ENCODE measurements at regions not wholly inside any gene's neighbourhood (a gene's known extent, or its start where the extent isn't known, plus 50 kb on each side); places are given as distances from the start of the nearest gene placed in this dataset.
"Not testable (repeated sequence)": the region's sequence is repeated elsewhere in the genome, so short reads cannot be mapped to it uniquely, and the experiment has no call there.

- intact Hi-C loops (cut with micrococcal nuclease) = no loop called here
These were observed 350.0 kb upstream of the THBS1 start for GRCh38 chr15:39230908-39231285.

- intact Hi-C loops (cut with micrococcal nuclease) = no loop called here
These were observed 348.4 kb upstream of the THBS1 start for GRCh38 chr15:39232512-39232911.

- intact Hi-C loops (cut with micrococcal nuclease) = no loop called here
These were observed 345.6 kb upstream of the THBS1 start for GRCh38 chr15:39235084-39235795.

GRCh38 chr15:39236375-39236774, 344.5 kb upstream of the THBS1 start:
- intact Hi-C loops (cut with micrococcal nuclease) = no loop called here

- intact Hi-C loops (cut with micrococcal nuclease) = no loop called here
These were observed 342.4 kb upstream of the THBS1 start for GRCh38 chr15:39238443-39238842.

GRCh38 chr15:39239562-39239961, 341.3 kb upstream of the THBS1 start:
- intact Hi-C loops (cut with micrococcal nuclease) = no loop called here

- intact Hi-C loops (cut with micrococcal nuclease) = no loop called here
These were observed 338.5 kb upstream of the THBS1 start for GRCh38 chr15:39242345-39242744.

- intact Hi-C loops (cut with micrococcal nuclease) = no loop called here
These were observed 337.5 kb upstream of the THBS1 start for GRCh38 chr15:39243396-39243795.

GRCh38 chr15:39244776-39245175, 336.1 kb upstream of the THBS1 start:
- intact Hi-C loops (cut with micrococcal nuclease) = no loop called here

GRCh38 chr15:39246523-39246922, 334.4 kb upstream of the THBS1 start:
- intact Hi-C loops (cut with micrococcal nuclease) = no loop called here

GRCh38 chr15:39247574-39247973, 333.3 kb upstream of the THBS1 start:
- intact Hi-C loops (cut with micrococcal nuclease) = no loop called here

GRCh38 chr15:39248204-39248603, 332.7 kb upstream of the THBS1 start:
- intact Hi-C loops (cut with micrococcal nuclease) = no loop called here

GRCh38 chr15:39250001-39250400, 330.9 kb upstream of the THBS1 start:
- intact Hi-C loops (cut with micrococcal nuclease) = no loop called here

GRCh38 chr15:39250460-39251186, 330.3 kb upstream of the THBS1 start:
- intact Hi-C loops (cut with micrococcal nuclease) = no loop called here

- intact Hi-C loops (cut with micrococcal nuclease) = no loop called here
These were observed 329.3 kb upstream of the THBS1 start for GRCh38 chr15:39251413-39252133.

GRCh38 chr15:39252134-39252470, 328.8 kb upstream of the THBS1 start:
- intact Hi-C loops (cut with micrococcal nuclease) = no loop called here

GRCh38 chr15:39253552-39253951, 327.3 kb upstream of the THBS1 start:
- intact Hi-C loops (cut with micrococcal nuclease) = no loop called here

GRCh38 chr15:39254181-39254580, 326.7 kb upstream of the THBS1 start:
- intact Hi-C loops (cut with micrococcal nuclease) = no loop called here

- intact Hi-C loops (cut with micrococcal nuclease) = no loop called here
These were observed 325.1 kb upstream of the THBS1 start for GRCh38 chr15:39255760-39256159.

- intact Hi-C loops (cut with micrococcal nuclease) = no loop called here
These were observed 320.5 kb upstream of the THBS1 start for GRCh38 chr15:39260391-39260790.

GRCh38 chr15:39260791-39261190, 320.1 kb upstream of the THBS1 start:
- intact Hi-C loops (cut with micrococcal nuclease) = no loop called here

- intact Hi-C loops (cut with micrococcal nuclease) = not testable (repeated sequence)
These were observed 319.3 kb upstream of the THBS1 start for GRCh38 chr15:39261397-39262183.
